HEK293 (cell line): ENCODE measurements at regions not wholly inside any gene's neighbourhood (a gene's known extent, or its start where the extent isn't known, plus 50 kb on each side); places are given as distances from the start of the nearest gene placed in this dataset.
A peak's percentile ranks its signal among the peaks of the same experiment; 100 is the strongest.

Experiments used
- CTCF ChIA-PET: fragments of 350-600 bp; formaldehyde crosslinking; extraction: SDS; loops from one replicate; lab custom pipeline; 2021; ENCODE audit warnings: antibody characterized with exemption; lab: Yijun Ruan, JAX
- POLR2A ChIA-PET: fragments of 300-600 bp; formaldehyde crosslinking; extraction: SDS; loops from one replicate; lab custom pipeline; 2020; ENCODE audit warnings: antibody characterized with exemption, inconsistent platforms; lab: Yijun Ruan, JAX
- H3K27ac ChIP-seq: fragments of 200-500 bp; sonication (Bioruptor generic); 2 replicates; pipeline ENCODE4 v1.5.1; 2014; ENCODE audit warnings: low read depth, low read length, control low read depth, inconsistent platforms; ENCODE audit errors: extremely low read depth
- H3K36me3 ChIP-seq, 2 experiments: fragments of 200-500 bp in 1 of 2; sonication (Bioruptor generic) in 1 of 2; 1 replicate in 1 of 2; 2 replicates in 1 of 2; pipeline ENCODE4 v1.5.1; 2014 to 2017; ENCODE audit warnings: inconsistent platforms in 2 of 2, low read length in 2 of 2; ENCODE audit not compliant: control insufficient read depth in 2 of 2, insufficient read depth in 1 of 2
- H3K4me1 ChIP-seq: fragments of 200-500 bp; sonication (Bioruptor generic); 2 replicates; pipeline ENCODE4 v1.5.1; 2014; ENCODE audit warnings: mild to moderate bottlenecking, low read length, inconsistent platforms; ENCODE audit not compliant: control insufficient read depth, insufficient read depth
- H3K4me3 ChIP-seq: 2 replicates; pipeline ENCODE4 v1.5.1; 2011; ENCODE audit warnings: low read depth, mild to moderate bottlenecking, control low read depth, low read length, moderate library complexity
- H3K9me3 ChIP-seq: fragments of 200-500 bp; sonication (Bioruptor generic); 2 replicates; pipeline ENCODE4 v1.5.1; 2014; ENCODE audit warnings: low read depth, low read length, inconsistent platforms; ENCODE audit not compliant: control insufficient read depth, insufficient read depth
- GLIS1 ChIP-seq: fragments of 450-650 bp; formaldehyde crosslinking; IDR thresholded peaks from 2 replicates; pipeline ENCODE4 v1.5.1; 2016; ENCODE audit warnings: missing biosample characterization, missing genetic modification characterization
- GLIS2 ChIP-seq: fragments of 450-650 bp; formaldehyde crosslinking; IDR thresholded peaks from 2 replicates; pipeline ENCODE4 v1.5.1; 2016; ENCODE audit warnings: missing biosample characterization, missing genetic modification characterization
- OVOL3 ChIP-seq: fragments of 450-650 bp; formaldehyde crosslinking; IDR thresholded peaks from 2 replicates; pipeline ENCODE4 v1.5.1; 2016; ENCODE audit warnings: missing biosample characterization, missing genetic modification characterization
- SALL2 ChIP-seq: fragments of 450-650 bp; formaldehyde crosslinking; IDR thresholded peaks from 2 replicates; pipeline ENCODE4 v1.5.0; 2017; ENCODE audit warnings: missing biosample characterization, mild to moderate bottlenecking, missing genetic modification characterization, borderline replicate concordance
- ZNF114 ChIP-seq: fragments of 450-650 bp; formaldehyde crosslinking; IDR thresholded peaks from 2 replicates; pipeline ENCODE4 v1.5.0; 2017; ENCODE audit warnings: missing biosample characterization, missing genetic modification characterization
- ZNF140 ChIP-seq: fragments of 450-650 bp; formaldehyde crosslinking; IDR thresholded peaks from 2 replicates; pipeline ENCODE4 v1.5.1; 2016; ENCODE audit warnings: missing biosample characterization, missing genetic modification characterization
- ZNF18 ChIP-seq: fragments of 450-650 bp; formaldehyde crosslinking; IDR thresholded peaks from 2 replicates; pipeline ENCODE4 v1.5.1; 2016; ENCODE audit warnings: missing biosample characterization, missing genetic modification characterization
- ZNF214 ChIP-seq: fragments of 450-650 bp; formaldehyde crosslinking; IDR thresholded peaks from 2 replicates; pipeline ENCODE4 v1.5.1; 2017; ENCODE audit warnings: missing biosample characterization, mild to moderate bottlenecking, missing genetic modification characterization, borderline replicate concordance
- ZNF266 ChIP-seq: fragments of 450-650 bp; formaldehyde crosslinking; IDR thresholded peaks from 2 replicates; pipeline ENCODE4 v1.5.1; 2016; ENCODE audit warnings: missing biosample characterization, missing genetic modification characterization, low read depth
- ZNF362 ChIP-seq: fragments of 450-650 bp; formaldehyde crosslinking; IDR thresholded peaks from 2 replicates; pipeline ENCODE4 v1.5.1; 2016; ENCODE audit warnings: missing biosample characterization, missing genetic modification characterization
- ZNF37A ChIP-seq: fragments of 450-650 bp; IDR thresholded peaks from 2 replicates; pipeline ENCODE4 v1.5.1; 2018; ENCODE audit warnings: missing biosample characterization, missing genetic modification characterization
- ZNF423 ChIP-seq: fragments of 450-650 bp; formaldehyde crosslinking; IDR thresholded peaks from 2 replicates; pipeline ENCODE4 v1.5.1; 2016; ENCODE audit warnings: missing biosample characterization, missing genetic modification characterization
- ZNF549 ChIP-seq: fragments of 450-650 bp; IDR thresholded peaks from 2 replicates; pipeline ENCODE4 v1.5.1; 2018; ENCODE audit warnings: missing biosample characterization, missing genetic modification characterization, mild to moderate bottlenecking, inconsistent platforms, moderate library complexity
- ZNF561 ChIP-seq: fragments of 450-650 bp; IDR thresholded peaks from 2 replicates; pipeline ENCODE4 v1.5.1; 2018; ENCODE audit warnings: missing biosample characterization, missing genetic modification characterization, borderline replicate concordance
- ZNF580 ChIP-seq: fragments of 450-650 bp; formaldehyde crosslinking; IDR thresholded peaks from 2 replicates; pipeline ENCODE4 v1.5.1; 2016; ENCODE audit warnings: missing biosample characterization, missing genetic modification characterization
- ZNF621 ChIP-seq: fragments of 450-650 bp; formaldehyde crosslinking; IDR thresholded peaks from 2 replicates; pipeline ENCODE4 v1.5.1; 2017; ENCODE audit warnings: missing biosample characterization, missing genetic modification characterization
- ZNF639 ChIP-seq: fragments of 450-650 bp; formaldehyde crosslinking; IDR thresholded peaks from 2 replicates; pipeline ENCODE4 v1.5.1; 2016; ENCODE audit warnings: missing biosample characterization, missing genetic modification characterization
- ZNF704 ChIP-seq: fragments of 450-650 bp; formaldehyde crosslinking; IDR thresholded peaks from 2 replicates; pipeline ENCODE4 v1.5.1; 2016; ENCODE audit warnings: missing biosample characterization, missing genetic modification characterization
- ZNF76 ChIP-seq: fragments of 450-650 bp; formaldehyde crosslinking; IDR thresholded peaks from 2 replicates; pipeline ENCODE4; 2016; ENCODE audit warnings: low read depth, missing biosample characterization, missing genetic modification characterization, borderline replicate concordance
- ZNF792 ChIP-seq: fragments of 450-650 bp; formaldehyde crosslinking; IDR thresholded peaks from 2 replicates; pipeline ENCODE4 v1.5.1; 2016; ENCODE audit warnings: missing biosample characterization, missing genetic modification characterization

GRCh38 chr3:127041933-127042332 is 59.0 kb downstream of the PLXNA1 start (continued):
- TF ChIP-seq ZNF639 (tag by site-specific recombination), result no peak

GRCh38 chr3:127042634-127043033 is 59.7 kb downstream of the PLXNA1 start:
- no peaks in the 10 kb centered on the region for H3K36me3 ChIP-seq
- CTCF ChIA-PET, result no interaction called here
- TF ChIP-seq ZNF792 (tag by site-specific recombination), result no peak
- TF ChIP-seq ZNF362, result no peak
- no peak for TF ChIP-seq ZNF621 (tag by site-specific recombination)
- TF ChIP-seq ZNF37A (tag by site-specific recombination), result no peak
- TF ChIP-seq SALL2 (tag by site-specific recombination), result no peak
- no peak for TF ChIP-seq ZNF561 (tag by site-specific recombination)
- TF ChIP-seq ZNF140 (tag by site-specific recombination), result no peak
- TF ChIP-seq ZNF114 (tag by site-specific recombination), result no peak
- TF ChIP-seq ZNF76 (tag by site-specific recombination), result no peak
- no peak for TF ChIP-seq OVOL3
- no peak for TF ChIP-seq ZNF214 (tag by site-specific recombination)
- no peak for TF ChIP-seq GLIS2 (tag by site-specific recombination)
- H3K9me3 ChIP-seq, result no peaks in the 10 kb centered on the region
- POLR2A ChIA-PET, result no interaction called here
- H3K4me1 ChIP-seq, result no peaks in the 10 kb centered on the region
- no peak overlapping the region for H3K4me3 ChIP-seq
- no peak overlapping the region for H3K27ac ChIP-seq

- CTCF ChIA-PET, result no interaction called here
- Histone ChIP-seq H3K4me3 (no peak overlapping the region), H3K4me1 (no peaks in the 10 kb centered on the region), H3K36me3 (no peaks in the 10 kb centered on the region), H3K9me3 (no peaks in the 10 kb centered on the region), H3K27ac (no peak overlapping the region)
- no peak for TF ChIP-seq ZNF704 (tag by site-specific recombination)
- TF ChIP-seq ZNF549 (tag by site-specific recombination), result no peak
- peak; percentile 59 for TF ChIP-seq GLIS1 (tag by site-specific recombination)
- no peak for TF ChIP-seq ZNF18 (tag by site-specific recombination)
- TF ChIP-seq ZNF423, result no peak
- no peak for TF ChIP-seq ZNF580
- no peak for TF ChIP-seq ZNF266
- POLR2A ChIA-PET, result no interaction called here
Measured at GRCh38 chr3:127043041-127043641, 60.2 kb downstream of the PLXNA1 start.
